AG04450 (cell line): ENCODE measurements at regions not wholly inside any gene's neighbourhood (a gene's known extent, or its start where the extent isn't known, plus 50 kb on each side); places are given as distances from the start of the nearest gene placed in this dataset.

Experiments used
- CTCF ChIA-PET: fragments of 300-600, 350-600 bp; formaldehyde crosslinking; extraction: SDS; loops from one replicate; lab custom pipeline; 2022; ENCODE audit warnings: antibody characterized with exemption, inconsistent platforms; lab: Charles Lee
- POLR2A ChIA-PET: fragments of 350-600 bp; formaldehyde crosslinking; extraction: SDS; loops from one replicate; lab custom pipeline; 2021; ENCODE audit warnings: antibody characterized with exemption, inconsistent platforms; lab: Yijun Ruan, JAX
- DNase-seq: peaks from one replicate; pipeline ENCODE4 v3.0.0-alpha.2; 2011; ENCODE audit warnings: low read depth, low spot score
- H3K27ac ChIP-seq: one replicate; pipeline ENCODE4 v1.5.1; 2012; ENCODE audit warnings: low read depth, low read length, control low read depth
- H3K27me3 ChIP-seq: one replicate; pipeline ENCODE4 v1.6.0; 2012; ENCODE audit warnings: low read length; ENCODE audit not compliant: control insufficient read depth, insufficient read depth
- H3K4me3 ChIP-seq: 2 replicates; pipeline ENCODE4 v1.5.1; 2011; ENCODE audit warnings: mild to moderate bottlenecking, low read depth, low read length, control low read depth
- H3K9me3 ChIP-seq: 2 replicates; pipeline ENCODE4 v1.5.1; 2012; ENCODE audit warnings: low read length; ENCODE audit not compliant: control insufficient read depth, insufficient read depth
- TF ChIP-seq, protein P1 (sequence below): IDR thresholded peaks from 2 replicates; pipeline ENCODE4 v1.5.1; 2011; ENCODE audit warnings: low read depth, low read length, control low read depth, inconsistent platforms

- CTCF ChIA-PET, result no interaction called here
- POLR2A ChIA-PET, result no interaction called here
Observed at GRCh38 chr2:239815671-239816070, 209.5 kb downstream of the NDUFA10 start.

DNA sequence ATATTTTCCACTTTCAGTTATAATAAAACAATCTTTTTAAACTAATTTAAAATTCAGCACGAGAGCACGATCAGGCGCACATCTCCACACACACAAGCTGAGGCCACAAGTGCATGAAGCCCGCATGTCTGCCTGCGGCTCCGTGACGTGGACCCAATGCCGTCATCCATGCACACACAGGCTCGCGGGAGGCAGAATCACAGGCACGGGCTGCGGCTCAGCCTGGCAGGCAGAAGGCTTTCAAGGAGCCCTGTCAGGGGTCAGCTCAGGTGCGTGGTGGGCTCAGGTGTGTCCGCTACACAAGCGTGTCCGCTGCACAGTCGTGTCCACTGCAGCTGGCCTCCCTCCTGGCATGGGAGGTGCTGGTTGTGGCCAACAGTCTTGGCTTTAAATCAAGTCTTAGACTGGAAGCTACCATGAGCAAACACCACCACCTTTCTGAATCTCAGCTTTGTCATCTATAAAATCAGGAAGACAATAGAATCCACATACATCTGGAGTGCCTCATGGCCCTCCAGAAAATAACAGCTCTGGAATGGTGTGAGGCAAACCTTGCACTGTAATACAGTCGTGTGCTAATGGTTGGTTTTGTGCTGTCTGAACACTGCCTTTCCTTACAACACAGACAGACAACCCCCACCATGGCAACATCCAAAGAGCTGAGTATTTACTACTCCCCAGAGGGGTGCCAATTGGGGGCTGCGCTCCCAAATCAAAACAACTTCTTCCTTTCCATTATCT is 210.1 kb downstream of the NDUFA10 start:
- Histone ChIP-seq H3K9me3 (peaks cover 61% of the 10 kb centered on the region), H3K27ac (no peak overlapping the region), H3K4me3 (no peak overlapping the region), H3K27me3 (no peaks in the 10 kb centered on the region)
- TF ChIP-seq, protein P1, sequence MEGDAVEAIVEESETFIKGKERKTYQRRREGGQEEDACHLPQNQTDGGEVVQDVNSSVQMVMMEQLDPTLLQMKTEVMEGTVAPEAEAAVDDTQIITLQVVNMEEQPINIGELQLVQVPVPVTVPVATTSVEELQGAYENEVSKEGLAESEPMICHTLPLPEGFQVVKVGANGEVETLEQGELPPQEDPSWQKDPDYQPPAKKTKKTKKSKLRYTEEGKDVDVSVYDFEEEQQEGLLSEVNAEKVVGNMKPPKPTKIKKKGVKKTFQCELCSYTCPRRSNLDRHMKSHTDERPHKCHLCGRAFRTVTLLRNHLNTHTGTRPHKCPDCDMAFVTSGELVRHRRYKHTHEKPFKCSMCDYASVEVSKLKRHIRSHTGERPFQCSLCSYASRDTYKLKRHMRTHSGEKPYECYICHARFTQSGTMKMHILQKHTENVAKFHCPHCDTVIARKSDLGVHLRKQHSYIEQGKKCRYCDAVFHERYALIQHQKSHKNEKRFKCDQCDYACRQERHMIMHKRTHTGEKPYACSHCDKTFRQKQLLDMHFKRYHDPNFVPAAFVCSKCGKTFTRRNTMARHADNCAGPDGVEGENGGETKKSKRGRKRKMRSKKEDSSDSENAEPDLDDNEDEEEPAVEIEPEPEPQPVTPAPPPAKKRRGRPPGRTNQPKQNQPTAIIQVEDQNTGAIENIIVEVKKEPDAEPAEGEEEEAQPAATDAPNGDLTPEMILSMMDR, result no peak
- no peak for DNase-seq
- ChIA-PET POLR2A (no interaction called here), CTCF (no interaction called here)

More at GRCh38 chr2:239815671-239816070, 209.5 kb downstream of the NDUFA10 start:
- Histone ChIP-seq H3K27me3 (no peaks in the 10 kb centered on the region), H3K9me3 (peaks cover 60% of the 10 kb centered on the region), H3K4me3 (no peak overlapping the region), H3K27ac (no peak overlapping the region)
- TF ChIP-seq, protein P1, result no peak
- no peak for DNase-seq

- no peak overlapping the region for H3K27ac ChIP-seq
- TF ChIP-seq, protein P1, result no peak
- ChIA-PET CTCF (interaction anchor here (0.6 kb wide), 1 partner anchor 14 kb away, joined by 5 read pairs; no protein-coding TSS in a partner anchor), POLR2A (no interaction called here)
- no peaks in the 10 kb centered on the region for H3K27me3 ChIP-seq
- peaks cover 57% of the 10 kb centered on the region for H3K9me3 ChIP-seq
- no peak overlapping the region for H3K4me3 ChIP-seq
- DNase-seq, result no peak
Observed at GRCh38 chr2:239814116-239814860, 210.9 kb downstream of the NDUFA10 start.

DNA sequence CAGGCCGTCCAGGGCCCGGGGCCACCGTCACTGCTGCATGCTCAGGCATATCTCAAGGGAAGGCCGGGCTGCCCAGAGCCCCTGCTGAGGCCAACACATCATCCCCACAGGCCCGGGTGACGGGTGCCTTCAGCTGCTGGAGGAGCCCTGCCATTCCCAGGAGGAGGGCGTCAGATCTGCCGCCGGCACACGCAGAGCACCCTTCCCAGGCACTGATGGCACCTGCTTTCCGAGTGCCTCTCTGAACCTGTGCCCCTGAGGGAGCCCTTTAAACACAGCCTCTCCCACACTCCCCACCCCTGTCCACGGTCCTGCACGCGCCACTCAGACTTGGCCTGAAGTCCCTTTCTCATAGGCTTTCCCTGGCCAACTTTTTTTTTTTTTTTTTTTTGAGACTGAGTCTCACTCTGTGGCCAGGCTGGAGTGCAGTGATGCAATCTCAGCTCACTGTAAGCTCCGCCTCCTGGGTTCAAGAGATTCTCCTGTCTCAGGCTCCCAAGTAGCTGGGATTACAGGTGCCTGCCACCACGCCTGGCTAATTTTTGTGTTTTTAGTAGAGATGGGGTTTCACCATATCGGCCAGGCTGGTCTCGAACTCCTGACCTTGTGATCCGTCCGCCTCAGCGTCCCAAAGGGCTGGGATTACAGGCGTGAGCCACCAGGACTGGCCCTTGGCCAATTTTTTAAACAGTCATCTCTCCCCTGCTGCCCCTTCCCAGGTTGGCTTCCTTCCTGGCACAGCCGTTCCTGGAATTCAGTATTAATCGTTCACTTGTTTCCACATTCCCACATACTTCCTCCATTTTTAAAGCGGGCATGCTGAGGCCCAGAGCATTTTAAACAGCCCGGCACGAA is 211.7 kb downstream of the NDUFA10 start:
- no peak overlapping the region for H3K4me3 ChIP-seq
- TF ChIP-seq, protein P1, result no peak
- no peak for DNase-seq
- H3K27ac ChIP-seq, result no peak overlapping the region
- POLR2A ChIA-PET, result no interaction called here
- H3K27me3 ChIP-seq, result no peaks in the 10 kb centered on the region
- peaks cover 52% of the 10 kb centered on the region for H3K9me3 ChIP-seq
- CTCF ChIA-PET, result interaction anchor here (0.6 kb wide), 1 partner anchor 13 kb away, joined by 5 read pairs; no protein-coding TSS in a partner anchor
